COLO668 (cell line): ENCODE measurements at regions not wholly inside any gene's neighbourhood (a gene's known extent, or its start where the extent isn't known, plus 50 kb on each side); places are given as distances from the start of the nearest gene placed in this dataset.

Experiments used
- DNase-seq: peaks from one replicate; lab custom pipeline; 2025; ENCODE audit not compliant: unreplicated experiment; lab: John Stamatoyannopoulos, UW

DNA sequence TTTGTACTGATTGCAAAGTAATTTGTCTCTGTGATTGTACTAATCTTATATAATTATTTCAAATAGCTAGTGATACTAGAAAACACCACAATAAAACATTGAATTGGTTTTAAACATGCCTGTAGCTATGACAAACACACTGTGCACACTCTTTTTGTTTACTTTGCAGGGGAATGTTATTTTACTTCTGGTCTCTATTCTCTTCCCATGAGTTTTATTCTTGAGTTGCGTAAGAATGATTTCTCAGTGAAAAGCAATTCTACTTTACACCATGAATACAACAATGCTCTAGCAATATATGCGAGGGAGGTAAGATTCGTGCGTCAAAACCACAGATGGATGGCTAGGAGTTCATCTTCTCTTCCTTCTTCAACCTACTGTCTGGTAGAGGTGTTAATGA, 68.4 kb upstream of the PHACTR1 start:
- no peak for DNase-seq

GRCh38 chr6:12649325-12649724, 67.2 kb upstream of the PHACTR1 start:
- no peak for DNase-seq

- DNase-seq, result no peak
Measured at GRCh38 chr6:12653486-12653885, 63.1 kb upstream of the PHACTR1 start.

- no peak for DNase-seq
Measured at GRCh38 chr6:12654107-12654506, 62.5 kb upstream of the PHACTR1 start.

DNA sequence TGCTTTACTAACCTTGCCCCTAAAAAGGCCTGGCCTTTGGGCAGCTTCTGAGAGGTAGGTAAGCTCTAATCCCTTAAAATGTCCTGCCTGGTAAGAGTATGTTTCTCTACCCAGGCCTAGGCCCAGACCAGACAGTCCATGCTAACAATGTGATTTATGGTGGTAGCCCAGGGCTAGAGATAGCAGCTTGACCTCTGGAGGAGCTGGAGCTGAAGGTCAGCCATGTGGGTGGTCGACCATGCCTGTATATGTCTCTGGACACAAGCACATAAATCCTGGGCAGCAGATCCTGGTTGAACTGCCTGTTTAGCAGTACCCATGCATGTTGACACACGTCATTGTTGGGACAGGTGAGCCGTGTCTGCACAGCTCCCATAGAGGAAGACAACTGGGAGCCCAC, 62.1 kb upstream of the PHACTR1 start:
- no peak for DNase-seq

DNA sequence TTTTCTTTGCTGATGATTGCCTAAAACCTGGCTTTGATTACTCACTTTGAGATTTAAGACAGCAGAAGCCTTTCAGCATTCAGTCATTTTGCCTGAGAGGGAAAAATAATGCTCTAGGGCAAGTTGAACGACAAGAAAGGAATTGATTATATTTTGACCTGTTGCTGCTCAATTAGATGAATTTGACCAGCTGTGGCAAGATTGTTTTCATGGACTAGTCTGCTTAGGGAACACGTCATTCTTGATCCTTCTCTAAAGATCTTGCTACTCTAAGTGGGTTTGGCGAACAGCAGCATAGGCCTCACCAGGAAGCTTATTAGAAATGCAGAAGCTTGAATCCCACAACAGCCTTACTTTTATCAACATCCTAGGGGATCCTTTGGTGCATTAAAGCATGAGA, 59.7 kb upstream of the PHACTR1 start:
- no peak for DNase-seq

DNA sequence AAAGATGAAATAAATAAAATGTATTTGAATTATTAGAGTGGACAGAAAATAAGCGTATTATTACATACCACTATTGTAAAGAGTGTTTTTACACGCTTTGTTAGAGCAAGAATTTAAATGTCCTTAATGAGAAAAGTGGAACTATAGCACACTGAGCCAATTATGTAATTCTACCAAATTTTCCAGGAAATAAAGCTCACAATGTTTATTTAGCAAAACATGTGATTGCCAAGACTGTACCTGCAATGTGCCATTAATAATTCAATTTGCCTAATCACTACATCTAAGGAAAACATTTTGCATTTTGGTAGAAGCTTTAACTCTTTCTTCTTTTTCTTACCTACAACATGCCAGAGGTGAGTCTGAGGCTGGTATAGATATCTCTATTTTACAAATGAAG, 58.7 kb upstream of the PHACTR1 start:
- DNase-seq, result no peak

- no peak for DNase-seq
Measured at GRCh38 chr6:12661432-12662089, 55.0 kb upstream of the PHACTR1 start.
